H1 (cell line): ENCODE measurements at regions not wholly inside any gene's neighbourhood (a gene's known extent, or its start where the extent isn't known, plus 50 kb on each side); places are given as distances from the start of the nearest gene placed in this dataset.

Experiments
- FOSL1 ChIP-seq: IDR thresholded peaks from 2 replicates; pipeline ENCODE4 v1.6.1; 2011; ENCODE audit warnings: mild to moderate bottlenecking, low read depth, low read length, moderate library complexity; ENCODE audit not compliant: insufficient read depth
- POLR2AphosphoS5 ChIP-seq: IDR thresholded peaks from 2 replicates; pipeline ENCODE4 v1.6.1; 2011; ENCODE audit warnings: low read depth, low read length
- SP1 ChIP-seq: IDR thresholded peaks from 2 replicates; pipeline ENCODE4 v1.6.1; 2011; ENCODE audit warnings: low read depth, low read length
- TCF12 ChIP-seq: IDR thresholded peaks from 2 replicates; pipeline ENCODE4 v1.6.1; 2011; ENCODE audit warnings: low read depth, mild to moderate bottlenecking, low read length
- YY1 ChIP-seq: IDR thresholded peaks from 2 replicates; pipeline ENCODE4 v1.6.1; 2011; ENCODE audit warnings: low read depth, mild to moderate bottlenecking, low read length
- TF ChIP-seq, protein P1 (sequence below), 3 experiments: IDR thresholded peaks; 1 replicate in 2 of 3; 2 replicates in 1 of 3; pipeline versions ENCODE4 v1.5.1 to v1.6.1; 2011; ENCODE audit warnings: low read length in 3 of 3, mild to moderate bottlenecking in 3 of 3, inconsistent platforms in 2 of 3, low read depth in 1 of 3, moderate library complexity in 1 of 3; ENCODE audit not compliant: insufficient read depth in 1 of 3; ENCODE audit errors: control extremely low read depth in 1 of 3

DNA sequence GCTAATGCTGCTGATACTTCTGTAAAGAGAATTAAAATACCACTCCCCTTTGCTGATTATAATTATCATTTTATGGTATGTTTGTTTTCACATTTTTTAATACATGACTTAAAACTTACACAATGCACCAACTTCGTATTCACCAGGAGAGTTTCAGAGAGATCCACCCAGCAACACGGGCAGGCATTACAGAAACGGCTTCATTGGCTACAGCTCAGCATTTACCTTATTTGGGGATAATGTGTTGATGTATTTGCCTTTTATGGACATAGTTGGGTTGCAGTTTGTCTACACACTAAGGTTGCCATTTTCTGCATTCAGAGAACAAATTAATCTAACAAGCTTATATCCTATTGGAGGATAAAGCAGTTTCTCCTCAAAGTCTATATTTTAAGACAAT is 423.6 kb downstream of the PRDM9 start:
- TF ChIP-seq FOSL1 (no peak), POLR2AphosphoS5 (no peak), YY1 (no peak), SP1 (no peak), TCF12 (no peak)
- TF ChIP-seq, protein P1, sequence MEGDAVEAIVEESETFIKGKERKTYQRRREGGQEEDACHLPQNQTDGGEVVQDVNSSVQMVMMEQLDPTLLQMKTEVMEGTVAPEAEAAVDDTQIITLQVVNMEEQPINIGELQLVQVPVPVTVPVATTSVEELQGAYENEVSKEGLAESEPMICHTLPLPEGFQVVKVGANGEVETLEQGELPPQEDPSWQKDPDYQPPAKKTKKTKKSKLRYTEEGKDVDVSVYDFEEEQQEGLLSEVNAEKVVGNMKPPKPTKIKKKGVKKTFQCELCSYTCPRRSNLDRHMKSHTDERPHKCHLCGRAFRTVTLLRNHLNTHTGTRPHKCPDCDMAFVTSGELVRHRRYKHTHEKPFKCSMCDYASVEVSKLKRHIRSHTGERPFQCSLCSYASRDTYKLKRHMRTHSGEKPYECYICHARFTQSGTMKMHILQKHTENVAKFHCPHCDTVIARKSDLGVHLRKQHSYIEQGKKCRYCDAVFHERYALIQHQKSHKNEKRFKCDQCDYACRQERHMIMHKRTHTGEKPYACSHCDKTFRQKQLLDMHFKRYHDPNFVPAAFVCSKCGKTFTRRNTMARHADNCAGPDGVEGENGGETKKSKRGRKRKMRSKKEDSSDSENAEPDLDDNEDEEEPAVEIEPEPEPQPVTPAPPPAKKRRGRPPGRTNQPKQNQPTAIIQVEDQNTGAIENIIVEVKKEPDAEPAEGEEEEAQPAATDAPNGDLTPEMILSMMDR (IDR thresholded peaks at IDR 0.05; ENCODE audit: control extremely low read depth in 1 of 3, insufficient read depth in 1 of 3, low read depth in 1 of 3, low read length in 3 of 3) = no peak
